ENCODE measurements at regions not wholly inside any gene's neighbourhood (a gene's known extent, or its start where the extent isn't known, plus 50 kb on each side); places are given as distances from the start of the nearest gene placed in this dataset.

- H3K27ac ChIP-seq: no peak overlapping the region
- no peak overlapping the region for H3K4me3 ChIP-seq
- no peaks in the 10 kb centered on the region for H3K27me3 ChIP-seq (replicated peaks)
- DNase-seq (ENCODE audit: low read depth in 1 of 2, low spot score in 2 of 2): no peak
- H3K9me3 ChIP-seq (replicated peaks): no peaks in the 10 kb centered on the region
- H3K36me3 ChIP-seq: no peaks in the 10 kb centered on the region
- H3K4me1 ChIP-seq (replicated peaks): peaks cover 27% of the 10 kb centered on the region
These were observed 111.5 kb downstream of the TEX26 start for GRCh38 chr13:31043957-31044356.

- no peak overlapping the region for H3K4me3 ChIP-seq
- H3K27ac ChIP-seq: no peak overlapping the region
- no peaks in the 10 kb centered on the region for H3K9me3 ChIP-seq (replicated peaks)
- no peak for DNase-seq (ENCODE audit: low read depth in 1 of 2, low spot score in 2 of 2)
- H3K36me3 ChIP-seq: no peaks in the 10 kb centered on the region
- no peaks in the 10 kb centered on the region for H3K27me3 ChIP-seq (replicated peaks)
- H3K4me1 ChIP-seq (replicated peaks): peaks cover 27% of the 10 kb centered on the region
These were observed 110.2 kb downstream of the TEX26 start for GRCh38 chr13:31042481-31043165.

- Histone ChIP-seq H3K27me3 (replicated peaks) (no peaks in the 10 kb centered on the region), H3K4me1 (replicated peaks) (peaks cover 27% of the 10 kb centered on the region), H3K9me3 (replicated peaks) (no peaks in the 10 kb centered on the region), H3K36me3 (no peaks in the 10 kb centered on the region), H3K27ac (no peak overlapping the region), H3K4me3 (no peak overlapping the region)
- DNase-seq (ENCODE audit: low read depth in 1 of 2, low spot score in 2 of 2): no peak
These were observed 109.6 kb downstream of the TEX26 start for GRCh38 chr13:31042049-31042448.

GRCh38 chr13:31038834-31039552, 106.5 kb downstream of the TEX26 start:
- H3K9me3 ChIP-seq (replicated peaks): no peaks in the 10 kb centered on the region
- no peak overlapping the region for H3K27ac ChIP-seq
- no peaks in the 10 kb centered on the region for H3K27me3 ChIP-seq (replicated peaks)
- DNase-seq (ENCODE audit: low read depth in 1 of 2, low spot score in 2 of 2): no peak
- H3K4me1 ChIP-seq (replicated peaks): peaks cover 4% of the 10 kb centered on the region; the same call in 1 of the 2 replicates
- H3K4me3 ChIP-seq: no peak overlapping the region
- no peaks in the 10 kb centered on the region for H3K36me3 ChIP-seq

GRCh38 chr13:31037874-31038500, 105.5 kb downstream of the TEX26 start:
- no peak overlapping the region for H3K4me3 ChIP-seq
- H3K36me3 ChIP-seq: no peaks in the 10 kb centered on the region
- peaks cover 4% of the 10 kb centered on the region; the same call in 1 of the 2 replicates for H3K4me1 ChIP-seq (replicated peaks)
- H3K27me3 ChIP-seq (replicated peaks): no peaks in the 10 kb centered on the region
- no peak for DNase-seq (ENCODE audit: low read depth in 1 of 2, low spot score in 2 of 2)
- no peaks in the 10 kb centered on the region for H3K9me3 ChIP-seq (replicated peaks)
- H3K27ac ChIP-seq: no peak overlapping the region

GRCh38 chr13:31036731-31037695, 104.6 kb downstream of the TEX26 start:
- Histone ChIP-seq H3K36me3 (no peaks in the 10 kb centered on the region), H3K4me1 (replicated peaks) (peaks cover 4% of the 10 kb centered on the region; the same call in 1 of the 2 replicates), H3K27ac (no peak overlapping the region), H3K9me3 (replicated peaks) (no peaks in the 10 kb centered on the region), H3K4me3 (no peak overlapping the region), H3K27me3 (replicated peaks) (no peaks in the 10 kb centered on the region)
- no peak for DNase-seq (ENCODE audit: low read depth in 1 of 2, low spot score in 2 of 2)

GRCh38 chr13:31035185-31035965, 102.9 kb downstream of the TEX26 start:
- Histone ChIP-seq H3K36me3 (no peaks in the 10 kb centered on the region), H3K27ac (no peak overlapping the region), H3K4me1 (replicated peaks) (peaks cover 4% of the 10 kb centered on the region; the same call in 1 of the 2 replicates), H3K4me3 (no peak overlapping the region), H3K27me3 (replicated peaks) (no peaks in the 10 kb centered on the region), H3K9me3 (replicated peaks) (no peaks in the 10 kb centered on the region)
- DNase-seq (ENCODE audit: low read depth in 1 of 2, low spot score in 2 of 2): no peak

- Histone ChIP-seq H3K27me3 (replicated peaks) (no peaks in the 10 kb centered on the region), H3K27ac (no peak overlapping the region), H3K9me3 (replicated peaks) (no peaks in the 10 kb centered on the region), H3K4me1 (replicated peaks) (no peaks in the 10 kb centered on the region), H3K4me3 (no peak overlapping the region), H3K36me3 (no peaks in the 10 kb centered on the region)
- DNase-seq (ENCODE audit: low read depth in 1 of 2, low spot score in 2 of 2): no peak
These were observed 100.2 kb downstream of the TEX26 start for GRCh38 chr13:31032528-31033113.

- H3K4me3 ChIP-seq: no peak overlapping the region
- H3K9me3 ChIP-seq (replicated peaks): no peaks in the 10 kb centered on the region
- no peaks in the 10 kb centered on the region for H3K36me3 ChIP-seq
- no peak overlapping the region for H3K27ac ChIP-seq
- H3K27me3 ChIP-seq (replicated peaks): no peaks in the 10 kb centered on the region
- H3K4me1 ChIP-seq (replicated peaks): no peaks in the 10 kb centered on the region
- no peak for DNase-seq (ENCODE audit: low read depth in 1 of 2, low spot score in 2 of 2)
These were observed 99.0 kb downstream of the TEX26 start for GRCh38 chr13:31031482-31031881.

- Histone ChIP-seq H3K27me3 (replicated peaks) (no peaks in the 10 kb centered on the region), H3K4me1 (replicated peaks) (no peaks in the 10 kb centered on the region), H3K9me3 (replicated peaks) (no peaks in the 10 kb centered on the region), H3K4me3 (no peak overlapping the region), H3K36me3 (no peaks in the 10 kb centered on the region), H3K27ac (no peak overlapping the region)
- DNase-seq (ENCODE audit: low read depth in 1 of 2, low spot score in 2 of 2): no peak
These were observed 96.6 kb downstream of the TEX26 start for GRCh38 chr13:31029102-31029501.

GRCh38 chr13:31027136-31027535, 94.7 kb downstream of the TEX26 start:
- H3K4me1 ChIP-seq (replicated peaks): peaks cover 13% of the 10 kb centered on the region
- no peaks in the 10 kb centered on the region for H3K36me3 ChIP-seq
- DNase-seq (ENCODE audit: low read depth in 1 of 2, low spot score in 2 of 2): no peak
- no peaks in the 10 kb centered on the region for H3K27me3 ChIP-seq (replicated peaks)
- H3K4me3 ChIP-seq: no peak overlapping the region
- no peaks in the 10 kb centered on the region for H3K9me3 ChIP-seq (replicated peaks)
- H3K27ac ChIP-seq: no peak overlapping the region
